GM19395 (cell line): ENCODE measurements at regions not wholly inside any gene's neighbourhood (a gene's known extent, or its start where the extent isn't known, plus 50 kb on each side); places are given as distances from the start of the nearest gene placed in this dataset.
"Not testable (repeated sequence)": the region's sequence is repeated elsewhere in the genome, so short reads cannot be mapped to it uniquely, and the experiment has no call there.

Experiments
- ATAC-seq: cut with Tn5 transposase; IDR thresholded peaks from one replicate; pipeline ENCODE4 v1.9.1; 2021; ENCODE audit warnings: mild to moderate bottlenecking, moderate library complexity; ENCODE audit not compliant: unreplicated experiment

- no peak for ATAC-seq
These were observed 194.6 kb downstream of the EPM2A start for GRCh38 chr6:145540741-145541140.

- no peak for ATAC-seq
These were observed 191.3 kb downstream of the EPM2A start for GRCh38 chr6:145544041-145544440.

GRCh38 chr6:145544514-145544913 is 190.8 kb downstream of the EPM2A start:
- ATAC-seq, result no peak

- no peak for ATAC-seq
These were observed 189.1 kb downstream of the EPM2A start for GRCh38 chr6:145546265-145546664.

GRCh38 chr6:145547594-145548335 is 187.6 kb downstream of the EPM2A start:
- no peak for ATAC-seq

GRCh38 chr6:145548933-145549648 is 186.2 kb downstream of the EPM2A start:
- ATAC-seq, result no peak

- no peak for ATAC-seq
These were observed 184.2 kb downstream of the EPM2A start for GRCh38 chr6:145551164-145551563.

GRCh38 chr6:145555084-145555483 is 180.2 kb downstream of the EPM2A start:
- ATAC-seq, result no peak

- no peak for ATAC-seq
These were observed 177.8 kb downstream of the EPM2A start for GRCh38 chr6:145557474-145557873.

- no peak for ATAC-seq
These were observed 175.5 kb downstream of the EPM2A start for GRCh38 chr6:145559836-145560235.

- no peak for ATAC-seq
These were observed 173.9 kb downstream of the EPM2A start for GRCh38 chr6:145561095-145562072.

GRCh38 chr6:145562771-145563615 is 172.3 kb downstream of the EPM2A start:
- ATAC-seq, result no peak

GRCh38 chr6:145564553-145564952 is 170.8 kb downstream of the EPM2A start:
- no peak for ATAC-seq

GRCh38 chr6:145567684-145568252 is 167.6 kb downstream of the EPM2A start:
- no peak for ATAC-seq

- ATAC-seq, result no peak
These were observed 166.2 kb downstream of the EPM2A start for GRCh38 chr6:145569140-145569539.

GRCh38 chr6:145570336-145570735 is 165.0 kb downstream of the EPM2A start:
- ATAC-seq, result not testable (repeated sequence)

- ATAC-seq, result not testable (repeated sequence)
These were observed 161.1 kb downstream of the EPM2A start for GRCh38 chr6:145574269-145574668.
